SJSA1 (cell line): ENCODE measurements at regions not wholly inside any gene's neighbourhood (a gene's known extent, or its start where the extent isn't known, plus 50 kb on each side); places are given as distances from the start of the nearest gene placed in this dataset.

Experiments used
- DNase-seq, 2 experiments: peaks; one replicate each; pipeline ENCODE4 v3.0.0-alpha.2; 2015 to 2020; ENCODE audit warnings: low spot score in 2 of 2, low read depth in 1 of 2
- H3K27ac ChIP-seq: fragments of 250-450 bp; sonication (Bioruptor Pico); 2 replicates; pipeline ENCODE4 v1.5.1; 2020; ENCODE audit warnings: mild to moderate bottlenecking, moderate library complexity
- H3K27me3 ChIP-seq: fragments of 250-450 bp; sonication (Bioruptor Pico); replicated peaks from 2 replicates; pipeline ENCODE4 v1.5.1; 2020; ENCODE audit warnings: mild to moderate bottlenecking, moderate library complexity
- H3K36me3 ChIP-seq: fragments of 250-450 bp; sonication (Bioruptor Pico); 2 replicates; pipeline ENCODE4 v1.5.1; 2020; ENCODE audit warnings: mild to moderate bottlenecking
- H3K4me1 ChIP-seq: fragments of 250-450 bp; sonication (Bioruptor Pico); replicated peaks from 2 replicates; pipeline ENCODE4 v1.6.1; 2021; ENCODE audit warnings: mild to moderate bottlenecking
- H3K4me3 ChIP-seq: fragments of 250-450 bp; sonication (Bioruptor Pico); 2 replicates; pipeline ENCODE4 v1.5.1; 2020; ENCODE audit warnings: mild to moderate bottlenecking
- H3K9me3 ChIP-seq: fragments of 250-450 bp; sonication (Bioruptor Pico); replicated peaks from 2 replicates; pipeline ENCODE4 v1.5.1; 2020; ENCODE audit warnings: mild to moderate bottlenecking

GRCh38 chr15:47974724-47975123 is 146.1 kb upstream of the SLC24A5 start:
- H3K9me3 ChIP-seq: no peaks in the 10 kb centered on the region
- no peaks in the 10 kb centered on the region for H3K27me3 ChIP-seq
- H3K4me1 ChIP-seq: no peaks in the 10 kb centered on the region
- H3K36me3 ChIP-seq: no peaks in the 10 kb centered on the region
- no peak overlapping the region for H3K27ac ChIP-seq
- H3K4me3 ChIP-seq: no peak overlapping the region
- no peak for DNase-seq

GRCh38 chr15:47975427-47975826 is 145.4 kb upstream of the SLC24A5 start:
- no peaks in the 10 kb centered on the region for H3K36me3 ChIP-seq
- no peak overlapping the region for H3K27ac ChIP-seq
- no peak for DNase-seq
- H3K9me3 ChIP-seq: no peaks in the 10 kb centered on the region
- H3K4me1 ChIP-seq: no peaks in the 10 kb centered on the region
- H3K27me3 ChIP-seq: no peaks in the 10 kb centered on the region
- no peak overlapping the region for H3K4me3 ChIP-seq

DNA sequence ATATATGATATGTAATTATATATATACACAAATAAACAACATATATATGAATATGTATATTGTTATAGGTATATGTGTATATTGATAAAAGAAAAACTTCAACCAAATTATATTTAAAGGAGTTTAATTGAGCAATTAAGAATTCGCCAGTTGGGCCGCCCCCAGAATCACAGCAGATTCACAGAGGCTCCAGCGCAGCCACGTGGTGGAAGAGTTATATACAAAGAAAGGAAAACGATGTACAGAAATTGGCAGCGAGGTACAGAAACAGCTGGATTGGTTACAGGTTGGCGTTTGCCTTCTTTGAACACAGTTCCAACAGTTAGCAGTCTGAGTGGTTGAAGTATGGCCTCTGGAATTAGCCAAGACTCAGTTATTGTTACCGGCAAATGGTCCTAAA is 137.3 kb upstream of the SLC24A5 start:
- Histone ChIP-seq H3K4me1 (no peaks in the 10 kb centered on the region), H3K36me3 (no peaks in the 10 kb centered on the region), H3K9me3 (no peaks in the 10 kb centered on the region), H3K27ac (no peak overlapping the region), H3K27me3 (no peaks in the 10 kb centered on the region), H3K4me3 (no peak overlapping the region)
- DNase-seq: no peak

DNA sequence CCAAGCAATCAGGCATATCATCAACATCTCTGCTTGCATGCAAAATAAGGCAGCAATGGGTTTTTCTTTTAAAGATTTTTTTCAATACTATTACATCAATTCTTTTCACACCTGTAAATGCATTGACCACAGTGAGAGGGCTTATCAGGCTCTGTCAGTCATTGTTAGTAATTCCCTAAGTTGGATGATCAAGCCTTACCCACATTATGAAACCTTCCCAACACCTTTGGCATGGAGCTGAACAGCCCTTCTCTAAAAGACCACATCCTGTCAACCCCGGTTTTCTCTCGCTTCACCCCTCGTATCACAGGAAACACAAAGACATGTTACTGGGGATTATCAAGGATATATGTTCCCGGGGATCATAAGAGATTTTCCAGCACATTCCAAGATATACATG is 135.2 kb upstream of the SLC24A5 start:
- Histone ChIP-seq H3K27me3 (no peaks in the 10 kb centered on the region), H3K36me3 (no peaks in the 10 kb centered on the region), H3K27ac (no peak overlapping the region), H3K4me3 (no peak overlapping the region), H3K4me1 (no peaks in the 10 kb centered on the region; the same call in 1 of the 2 replicates), H3K9me3 (no peaks in the 10 kb centered on the region)
- no peak for DNase-seq

- Histone ChIP-seq H3K27ac (no peak overlapping the region), H3K36me3 (no peaks in the 10 kb centered on the region), H3K4me3 (no peak overlapping the region), H3K4me1 (no peaks in the 10 kb centered on the region; the same call in 1 of the 2 replicates), H3K27me3 (no peaks in the 10 kb centered on the region), H3K9me3 (no peaks in the 10 kb centered on the region)
- no peak for DNase-seq
Measured at GRCh38 chr15:47987461-47987860, 133.3 kb upstream of the SLC24A5 start.

DNA sequence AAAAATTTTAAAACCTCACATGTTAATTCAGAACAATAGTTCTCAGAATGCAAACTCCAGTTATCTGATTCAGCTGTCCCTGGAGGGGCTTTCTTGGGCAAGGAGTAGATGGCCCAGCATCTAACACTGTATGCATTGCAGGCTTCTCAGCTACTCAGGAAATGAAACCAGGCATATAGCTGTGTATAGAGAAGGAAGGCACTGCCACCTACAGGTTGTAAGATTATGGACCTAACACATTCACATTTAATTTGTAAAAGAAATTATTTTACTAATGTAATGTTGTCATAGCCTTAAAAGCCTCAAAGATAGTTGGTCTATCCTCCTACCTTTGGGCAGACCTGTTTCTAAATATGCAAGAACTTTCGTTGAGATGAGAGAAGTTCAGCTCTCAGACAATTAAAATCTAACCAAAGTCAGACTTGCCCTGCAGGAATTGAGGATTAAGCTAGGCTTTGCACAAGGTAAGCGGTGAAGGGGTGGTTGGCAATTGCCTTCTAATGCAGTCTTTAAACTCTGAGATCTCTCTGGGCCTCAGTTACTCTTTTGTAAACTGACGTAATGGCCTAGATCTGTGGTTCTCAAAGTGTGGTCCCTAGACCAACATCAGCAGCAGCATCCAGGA is 132.8 kb upstream of the SLC24A5 start:
- no peak overlapping the region for H3K4me3 ChIP-seq
- H3K27me3 ChIP-seq: no peaks in the 10 kb centered on the region
- no peak overlapping the region for H3K27ac ChIP-seq
- H3K4me1 ChIP-seq: no peaks in the 10 kb centered on the region; the same call in 1 of the 2 replicates
- H3K36me3 ChIP-seq: no peaks in the 10 kb centered on the region
- peak in 1 of 2 experiments; percentile 25 for DNase-seq
- H3K9me3 ChIP-seq: no peaks in the 10 kb centered on the region

DNA sequence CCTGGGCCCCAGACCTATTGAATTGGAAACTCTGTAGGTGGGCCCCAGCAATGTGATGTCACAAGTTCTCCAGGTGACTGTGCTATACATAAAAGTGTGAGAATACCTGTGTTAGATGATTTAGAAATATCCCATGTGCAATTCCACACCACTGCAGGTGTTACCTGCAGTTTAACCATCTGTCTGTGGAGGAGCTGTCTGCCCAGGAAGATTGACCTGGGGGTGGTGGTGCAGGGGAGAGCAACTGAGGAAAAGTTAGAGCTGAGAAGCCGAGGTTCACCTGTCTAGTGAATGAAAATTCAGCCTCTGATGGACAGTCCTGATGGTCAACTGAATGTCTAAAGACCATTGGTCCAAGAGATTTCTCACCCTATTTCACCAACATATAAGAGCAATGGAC is 132.2 kb upstream of the SLC24A5 start:
- Histone ChIP-seq H3K36me3 (no peaks in the 10 kb centered on the region), H3K4me1 (no peaks in the 10 kb centered on the region; the same call in 1 of the 2 replicates), H3K9me3 (no peaks in the 10 kb centered on the region), H3K4me3 (no peak overlapping the region), H3K27ac (no peak overlapping the region), H3K27me3 (no peaks in the 10 kb centered on the region)
- DNase-seq: no peak

DNA sequence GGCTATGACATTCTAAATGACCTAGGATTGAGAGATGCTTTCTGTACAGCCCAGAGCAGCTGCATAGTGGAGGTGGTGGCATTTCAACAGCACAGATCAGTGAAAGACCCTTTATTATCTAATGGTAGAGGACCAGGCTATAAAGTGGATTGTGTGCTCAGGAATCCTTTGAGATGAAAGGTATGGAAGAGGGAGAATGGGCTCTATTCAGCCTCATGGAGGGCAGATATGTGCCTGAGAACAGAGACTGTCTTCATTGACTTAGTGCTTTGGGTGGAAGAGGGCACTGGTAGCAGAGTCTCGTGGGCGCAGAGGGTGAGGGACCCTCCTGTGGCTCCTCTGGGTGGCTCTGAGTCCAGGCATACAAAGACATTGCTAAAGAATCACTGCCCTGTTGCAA is 130.0 kb upstream of the SLC24A5 start:
- Histone ChIP-seq H3K4me1 (no peaks in the 10 kb centered on the region; the same call in 1 of the 2 replicates), H3K27ac (no peak overlapping the region), H3K9me3 (no peaks in the 10 kb centered on the region), H3K4me3 (no peak overlapping the region), H3K36me3 (no peaks in the 10 kb centered on the region), H3K27me3 (no peaks in the 10 kb centered on the region)
- no peak for DNase-seq

DNA sequence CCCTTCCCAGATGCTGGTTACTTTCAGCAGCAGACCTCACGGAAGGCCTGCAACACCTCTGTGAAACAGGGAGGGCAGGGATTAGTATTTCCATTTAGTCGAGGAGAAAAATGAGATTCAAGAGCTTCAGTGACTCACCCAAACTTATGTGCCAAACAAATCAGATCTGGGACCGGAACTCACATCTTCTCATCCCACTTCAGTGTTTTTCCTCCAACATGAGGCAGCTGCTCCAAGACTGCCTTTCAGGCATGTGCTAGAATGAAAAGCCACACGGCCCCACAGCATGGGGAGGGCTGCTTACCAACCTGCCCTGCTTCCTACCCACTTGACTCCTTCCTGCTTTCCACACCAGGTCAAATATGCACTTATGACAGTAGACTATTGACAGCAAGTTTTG is 129.4 kb upstream of the SLC24A5 start:
- Histone ChIP-seq H3K4me3 (no peak overlapping the region), H3K27ac (no peak overlapping the region), H3K4me1 (no peaks in the 10 kb centered on the region; the same call in 1 of the 2 replicates), H3K36me3 (no peaks in the 10 kb centered on the region), H3K9me3 (no peaks in the 10 kb centered on the region), H3K27me3 (no peaks in the 10 kb centered on the region)
- DNase-seq: no peak

GRCh38 chr15:47993051-47993450 is 127.7 kb upstream of the SLC24A5 start:
- Histone ChIP-seq H3K4me1 (no peaks in the 10 kb centered on the region; the same call in 1 of the 2 replicates), H3K27ac (no peak overlapping the region)

GRCh38 chr15:47997195-47998080 is 123.4 kb upstream of the SLC24A5 start:
- Histone ChIP-seq H3K4me3 (no peak overlapping the region), H3K27me3 (no peaks in the 10 kb centered on the region), H3K9me3 (no peaks in the 10 kb centered on the region), H3K4me1 (no peaks in the 10 kb centered on the region), H3K36me3 (no peaks in the 10 kb centered on the region), H3K27ac (no peak overlapping the region)
- no peak for DNase-seq

More at GRCh38 chr15:47993051-47993450, 127.7 kb upstream of the SLC24A5 start:
- Histone ChIP-seq H3K4me3 (no peak overlapping the region), H3K36me3 (no peaks in the 10 kb centered on the region), H3K27me3 (no peaks in the 10 kb centered on the region), H3K9me3 (no peaks in the 10 kb centered on the region)
- no peak for DNase-seq

- Histone ChIP-seq H3K9me3 (no peaks in the 10 kb centered on the region), H3K4me1 (no peaks in the 10 kb centered on the region), H3K4me3 (no peak overlapping the region), H3K27me3 (no peaks in the 10 kb centered on the region), H3K27ac (no peak overlapping the region), H3K36me3 (no peaks in the 10 kb centered on the region)
- DNase-seq: no peak
Measured at GRCh38 chr15:47998619-47999019, 122.2 kb upstream of the SLC24A5 start.

DNA sequence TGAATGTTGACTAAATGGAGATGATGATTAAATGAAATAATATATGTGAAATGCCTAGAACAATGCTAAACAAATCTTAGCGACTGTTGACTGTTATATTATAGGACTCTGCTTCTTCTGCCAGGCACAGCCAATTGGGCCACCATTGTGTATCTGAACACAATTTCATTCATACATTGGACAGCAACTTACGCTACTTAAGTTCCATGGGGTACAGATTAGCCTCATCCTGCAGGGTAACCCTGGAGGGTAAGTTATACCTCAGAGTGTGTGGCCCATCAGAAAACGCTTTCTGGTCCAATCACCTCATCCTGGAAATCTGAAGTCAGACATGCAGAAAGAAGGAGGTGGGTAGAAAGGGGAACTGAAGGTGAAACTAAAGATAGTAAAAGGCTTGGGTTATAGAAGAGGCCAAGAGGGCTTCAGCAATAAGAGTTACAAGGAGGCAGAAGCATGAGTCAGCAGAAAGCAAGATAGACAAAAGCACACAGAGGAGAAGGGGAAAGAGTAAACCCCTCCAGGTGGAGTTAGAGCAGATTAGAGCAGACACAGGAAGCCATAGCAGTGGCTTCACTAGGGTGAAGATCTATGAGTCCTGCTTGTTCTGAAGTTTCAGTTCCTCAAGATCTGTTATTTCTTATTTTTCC is 119.3 kb upstream of the SLC24A5 start:
- no peak for DNase-seq
- Histone ChIP-seq H3K4me1 (no peaks in the 10 kb centered on the region), H3K9me3 (no peaks in the 10 kb centered on the region), H3K36me3 (no peaks in the 10 kb centered on the region), H3K4me3 (no peak overlapping the region), H3K27ac (no peak overlapping the region), H3K27me3 (no peaks in the 10 kb centered on the region)

- H3K4me1 ChIP-seq: no peaks in the 10 kb centered on the region
- H3K4me3 ChIP-seq: no peak overlapping the region
- H3K36me3 ChIP-seq: no peaks in the 10 kb centered on the region
- H3K27me3 ChIP-seq: no peaks in the 10 kb centered on the region
- DNase-seq: no peak
- H3K27ac ChIP-seq: no peak overlapping the region
- H3K9me3 ChIP-seq: no peaks in the 10 kb centered on the region
Measured at GRCh38 chr15:48002767-48003166, 118.0 kb upstream of the SLC24A5 start.
